ENCODE measurements at regions not wholly inside any gene's neighbourhood (a gene's known extent, or its start where the extent isn't known, plus 50 kb on each side); places are given as distances from the start of the nearest gene placed in this dataset.

- TF ChIP-seq CTCF (conservative IDR thresholded peaks at IDR 0.05) (no peak), EZH2 (IDR thresholded peaks at IDR 0.05; ENCODE audit: low read depth) (no peak)
Measured at GRCh38 chr7:142376356-142376997, 118.6 kb upstream of the PRSS58 start.

Data from PC-9 (cell line).